ENCODE measurements at regions not wholly inside any gene's neighbourhood (a gene's known extent, or its start where the extent isn't known, plus 50 kb on each side); places are given as distances from the start of the nearest gene placed in this dataset.

GRCh38 chr5:39598661-39599248 lies 174.0 kb upstream of the DAB2 start:
- TF ChIP-seq CTCF (conservative IDR thresholded peaks at IDR 0.05; ENCODE audit: low read depth, low read length) (no peak), EZH2 (IDR thresholded peaks at IDR 0.05; ENCODE audit: borderline replicate concordance, low read depth, low read length, poor library complexity, severe bottlenecking) (no peak)

All from A673 (cell line).